DND-41 (cell line): ENCODE measurements at regions not wholly inside any gene's neighbourhood (a gene's known extent, or its start where the extent isn't known, plus 50 kb on each side); places are given as distances from the start of the nearest gene placed in this dataset.

ENCODE experiments used
- CTCF ChIP-seq: IDR thresholded peaks from 2 replicates; pipeline ENCODE4 v1.5.1; 2012; ENCODE audit warnings: borderline replicate concordance, low read length, moderate library complexity, mild to moderate bottlenecking; ENCODE audit not compliant: poor library complexity, severe bottlenecking; ENCODE audit errors: extremely low read depth
- EZH2 ChIP-seq: IDR thresholded peaks from 3 replicates; pipeline ENCODE4 v1.6.1; 2012; ENCODE audit warnings: borderline replicate concordance, low read depth, mild to moderate bottlenecking, moderate library complexity, low read length, inconsistent platforms; ENCODE audit not compliant: severe bottlenecking

- TF ChIP-seq CTCF (no peak), EZH2 (no peak)
Measured at GRCh38 chr17:54256401-54256929, 433.7 kb downstream of the KIF2B start.
